ENCODE measurements at regions not wholly inside any gene's neighbourhood (a gene's known extent, or its start where the extent isn't known, plus 50 kb on each side); places are given as distances from the start of the nearest gene placed in this dataset.

- no peaks in the 10 kb centered on the region for H3K4me1 ChIP-seq (ENCODE audit: control insufficient read depth, insufficient read depth, low read length)
- H3K27ac ChIP-seq (ENCODE audit: extremely low read depth, low read depth, low read length), result no peak overlapping the region
- ChIA-PET POLR2A (no interaction called here), CTCF (interaction anchor here (0.6 kb wide), 1 partner anchor 23 kb away, joined by 3 read pairs; no protein-coding TSS in a partner anchor)
- TF ChIP-seq ZNF211 (tag by site-specific recombination; IDR thresholded peaks at IDR 0.05; ENCODE audit: low read depth) (no peak), ZNF707 (tag by site-specific recombination; IDR thresholded peaks at IDR 0.05) (no peak), ZNF157 (tag by site-specific recombination; IDR thresholded peaks at IDR 0.05) (no peak), ZNF629 (tag by site-specific recombination; IDR thresholded peaks at IDR 0.05) (no peak), ZNF121 (tag by site-specific recombination; IDR thresholded peaks at IDR 0.05) (no peak), ZBTB8A (tag by site-specific recombination; IDR thresholded peaks at IDR 0.05) (no peak), ZNF654 (tag by site-specific recombination; IDR thresholded peaks at IDR 0.05; ENCODE audit: low read depth) (no peak), OVOL3 (tag by site-specific recombination; IDR thresholded peaks at IDR 0.05) (no peak), ZNF449 (tag by site-specific recombination; IDR thresholded peaks at IDR 0.05) (no peak), ZNF416 (tag by site-specific recombination; IDR thresholded peaks at IDR 0.05) (no peak), ZFP69B (tag by site-specific recombination; IDR thresholded peaks at IDR 0.05) (no peak), SALL2 (tag by site-specific recombination; IDR thresholded peaks at IDR 0.05; ENCODE audit: borderline replicate concordance) (no peak), ZNF510 (tag by site-specific recombination; IDR thresholded peaks at IDR 0.05; ENCODE audit: insufficient replicate concordance) (no peak), ZNF354C (tag by site-specific recombination; IDR thresholded peaks at IDR 0.05; ENCODE audit: borderline replicate concordance, low read depth) (no peak)
- no peak overlapping the region for H3K4me3 ChIP-seq (ENCODE audit: low read depth, low read length)
- no peaks in the 10 kb centered on the region for H3K36me3 ChIP-seq (ENCODE audit: control insufficient read depth in 2 of 2, insufficient read depth in 1 of 2, low read length in 2 of 2)
- no peaks in the 10 kb centered on the region for H3K9me3 ChIP-seq (ENCODE audit: control insufficient read depth, insufficient read depth, low read depth, low read length)
Observed at GRCh38 chr16:55421226-55421625, 57.8 kb upstream of the MMP2 start.

GRCh38 chr16:55426865-55427484, 52.0 kb upstream of the MMP2 start:
- no peaks in the 10 kb centered on the region for H3K4me1 ChIP-seq (ENCODE audit: control insufficient read depth, insufficient read depth, low read length)
- H3K36me3 ChIP-seq (ENCODE audit: control insufficient read depth in 2 of 2, insufficient read depth in 1 of 2, low read length in 2 of 2), result no peaks in the 10 kb centered on the region
- H3K27ac ChIP-seq (ENCODE audit: extremely low read depth, low read depth, low read length), result no peak overlapping the region
- no peak overlapping the region for H3K4me3 ChIP-seq (ENCODE audit: low read depth, low read length)
- POLR2A ChIA-PET, result no interaction called here
- TF ChIP-seq PRDM4 (tag by site-specific recombination; IDR thresholded peaks at IDR 0.05) (no peak), BCL11B (tag by site-specific recombination; IDR thresholded peaks at IDR 0.05; ENCODE audit: low read depth) (no peak), ZNF501 (tag by site-specific recombination; IDR thresholded peaks at IDR 0.05) (no peak), ZBTB48 (tag by site-specific recombination; IDR thresholded peaks at IDR 0.05) (no peak), ZNF416 (tag by site-specific recombination; IDR thresholded peaks at IDR 0.05) (no peak), ZNF175 (tag by site-specific recombination; IDR thresholded peaks at IDR 0.05) (no peak), ZBTB17 (tag by site-specific recombination; IDR thresholded peaks at IDR 0.05) (no peak), ZNF558 (tag by site-specific recombination; IDR thresholded peaks at IDR 0.05) (no peak), ZFP3 (tag by site-specific recombination; IDR thresholded peaks at IDR 0.05; ENCODE audit: low read depth) (no peak), ZNF157 (tag by site-specific recombination; IDR thresholded peaks at IDR 0.05) (no peak)
- TF ChIP-seq, protein P1, sequence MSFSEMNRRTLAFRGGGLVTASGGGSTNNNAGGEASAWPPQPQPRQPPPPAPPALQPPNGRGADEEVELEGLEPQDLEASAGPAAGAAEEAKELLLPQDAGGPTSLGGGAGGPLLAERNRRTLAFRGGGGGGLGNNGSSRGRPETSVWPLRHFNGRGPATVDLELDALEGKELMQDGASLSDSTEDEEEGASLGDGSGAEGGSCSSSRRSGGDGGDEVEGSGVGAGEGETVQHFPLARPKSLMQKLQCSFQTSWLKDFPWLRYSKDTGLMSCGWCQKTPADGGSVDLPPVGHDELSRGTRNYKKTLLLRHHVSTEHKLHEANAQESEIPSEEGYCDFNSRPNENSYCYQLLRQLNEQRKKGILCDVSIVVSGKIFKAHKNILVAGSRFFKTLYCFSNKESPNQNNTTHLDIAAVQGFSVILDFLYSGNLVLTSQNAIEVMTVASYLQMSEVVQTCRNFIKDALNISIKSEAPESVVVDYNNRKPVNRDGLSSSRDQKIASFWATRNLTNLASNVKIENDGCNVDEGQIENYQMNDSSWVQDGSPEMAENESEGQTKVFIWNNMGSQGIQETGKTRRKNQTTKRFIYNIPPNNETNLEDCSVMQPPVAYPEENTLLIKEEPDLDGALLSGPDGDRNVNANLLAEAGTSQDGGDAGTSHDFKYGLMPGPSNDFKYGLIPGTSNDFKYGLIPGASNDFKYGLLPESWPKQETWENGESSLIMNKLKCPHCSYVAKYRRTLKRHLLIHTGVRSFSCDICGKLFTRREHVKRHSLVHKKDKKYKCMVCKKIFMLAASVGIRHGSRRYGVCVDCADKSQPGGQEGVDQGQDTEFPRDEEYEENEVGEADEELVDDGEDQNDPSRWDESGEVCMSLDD (tag by site-specific recombination; IDR thresholded peaks at IDR 0.05), result no peak
- CTCF ChIA-PET, result no interaction called here
- no peaks in the 10 kb centered on the region for H3K9me3 ChIP-seq (ENCODE audit: control insufficient read depth, insufficient read depth, low read depth, low read length)
